GM12892 (cell line): ENCODE measurements at regions not wholly inside any gene's neighbourhood (a gene's known extent, or its start where the extent isn't known, plus 50 kb on each side); places are given as distances from the start of the nearest gene placed in this dataset.

Experiments
- POLR2AphosphoS5 ChIP-seq: IDR thresholded peaks from 2 replicates; pipeline ENCODE4 v1.6.1; 2011; ENCODE audit warnings: low read depth, low read length, control low read depth
- TAF1 ChIP-seq: IDR thresholded peaks from 2 replicates; pipeline ENCODE4 v1.6.1; 2011; ENCODE audit warnings: low read depth, mild to moderate bottlenecking, control low read depth, low read length, borderline replicate concordance

GRCh38 chr10:100645091-100645490, 100.3 kb upstream of the PAX2 start:
- TF ChIP-seq POLR2AphosphoS5 (no peak), TAF1 (no peak)
